Endothelial cell of umbilical vein (primary cell): ENCODE measurements at regions not wholly inside any gene's neighbourhood (a gene's known extent, or its start where the extent isn't known, plus 50 kb on each side); places are given as distances from the start of the nearest gene placed in this dataset.

ENCODE experiments used
- BruUV-seq: library from RNA; stranded (reverse); fragments of 400-500 nt; replicated peaks from 2 replicates; lab custom pipeline; 2021; lab: Mats Ljungman, UMichigan
- CTCF ChIA-PET: fragments of 300-600, 350-600 bp; sonication (Branson Sonifier 250); formaldehyde crosslinking; loops from one replicate; lab custom pipeline; 2021; ENCODE audit warnings: antibody characterized with exemption, inconsistent platforms; lab: Charles Lee
- POLR2A ChIA-PET: fragments of 300-600, 350-600 bp; sonication (Branson Sonifier 250); formaldehyde crosslinking; loops from one replicate; lab custom pipeline; 2021; ENCODE audit warnings: antibody characterized with exemption, inconsistent platforms; lab: Charles Lee
- DNase-seq: peaks from one replicate; pipeline ENCODE4 v3.0.0-alpha.2; 2011; ENCODE audit warnings: low read depth, low spot score
- FAIRE-seq: peaks from 2 replicates; lab custom pipeline; 2011; peaks lifted over from hg19 to GRCh38; lab: Jason Lieb, UNC
- H2AFZ ChIP-seq: 2 replicates; pipeline ENCODE4 v1.6.0; 2012; ENCODE audit warnings: low read depth, low read length, control low read depth, inconsistent platforms
- H3K27ac ChIP-seq: 2 replicates; pipeline ENCODE4 v1.5.1; 2011; ENCODE audit warnings: low read depth, mild to moderate bottlenecking, control low read depth, low read length, moderate library complexity; ENCODE audit not compliant: insufficient read depth
- H3K27me3 ChIP-seq, 2 experiments: 2 replicates each; pipeline versions ENCODE4 v1.6.0 to v1.6.1; 2011; ENCODE audit warnings: low read length in 2 of 2, mixed read lengths in 1 of 2; ENCODE audit not compliant: control insufficient read depth in 2 of 2, insufficient read depth in 2 of 2
- H3K36me3 ChIP-seq, 2 experiments: 2 replicates in 1 of 2; 3 replicates in 1 of 2; pipeline ENCODE4 v1.5.1; 2011; ENCODE audit warnings: low read length in 2 of 2, mild to moderate bottlenecking in 1 of 2, moderate library complexity in 1 of 2; ENCODE audit not compliant: control insufficient read depth in 2 of 2, insufficient read depth in 2 of 2; ENCODE audit errors: extremely low read depth in 1 of 2
- H3K4me1 ChIP-seq: 3 replicates; pipeline ENCODE4 v1.5.1; 2011; ENCODE audit warnings: mild to moderate bottlenecking, low read length; ENCODE audit not compliant: control insufficient read depth, insufficient read depth; ENCODE audit errors: extremely low read depth
- H3K4me2 ChIP-seq: 2 replicates; pipeline ENCODE4 v1.6.1; 2011; ENCODE audit warnings: low read length, control low read depth, mixed read lengths; ENCODE audit not compliant: insufficient read depth
- H3K4me3 ChIP-seq, 3 experiments: fragments of 200-600 bp in 1 of 3; sonication (generic), shearing (Covaris generic) in 1 of 3; replicated peaks in 1 of 3; 2 replicates each; pipeline ENCODE4 v1.5.1; 2011 to 2016; ENCODE audit warnings: control low read depth in 3 of 3, low read length in 3 of 3, mild to moderate bottlenecking in 2 of 3, inconsistent platforms in 1 of 3, low read depth in 1 of 3, moderate library complexity in 1 of 3; ENCODE audit not compliant: insufficient read depth in 1 of 3
- H3K79me2 ChIP-seq: 2 replicates; pipeline ENCODE4 v1.6.0; 2012; ENCODE audit warnings: low read length, inconsistent platforms; ENCODE audit not compliant: control insufficient read depth, insufficient read depth
- H3K9ac ChIP-seq: replicated peaks from 2 replicates; pipeline ENCODE3; 2011; ENCODE audit warnings: low read length, control low read depth; ENCODE audit not compliant: insufficient read depth; ENCODE audit errors: extremely low read depth
- H3K9me1 ChIP-seq: replicated peaks from 3 replicates; pipeline ENCODE4 v1.6.0; 2011; ENCODE audit warnings: mild to moderate bottlenecking, low read length; ENCODE audit not compliant: control insufficient read depth, insufficient read depth; ENCODE audit errors: extremely low read depth
- H3K9me3 ChIP-seq: replicated peaks from 2 replicates; pipeline ENCODE4 v1.5.1; 2012; ENCODE audit warnings: low read length, inconsistent platforms; ENCODE audit not compliant: control insufficient read depth, insufficient read depth
- H4K20me1 ChIP-seq: replicated peaks from 2 replicates; pipeline ENCODE3; 2011; ENCODE audit warnings: mild to moderate bottlenecking, low read length; ENCODE audit not compliant: control insufficient read depth, insufficient read depth; ENCODE audit errors: extremely low read depth
- EZH2 ChIP-seq: IDR thresholded peaks from 2 replicates; pipeline ENCODE4 v1.6.1; 2012; ENCODE audit warnings: borderline replicate concordance, low read depth, mild to moderate bottlenecking, moderate library complexity, low read length, inconsistent platforms; ENCODE audit not compliant: severe bottlenecking
- FOS ChIP-seq: IDR thresholded peaks from 2 replicates; pipeline ENCODE4 v1.6.1; 2011; ENCODE audit warnings: mild to moderate bottlenecking, low read length, moderate library complexity, borderline replicate concordance; ENCODE audit not compliant: insufficient read depth
- GATA2 ChIP-seq: IDR thresholded peaks from 2 replicates; pipeline ENCODE4 v1.7.0; 2011; ENCODE audit warnings: low read depth, mild to moderate bottlenecking, moderate library complexity, mixed read lengths, low read length; ENCODE audit not compliant: insufficient read length, insufficient read depth
- JUN ChIP-seq: IDR thresholded peaks from 2 replicates; pipeline ENCODE4 v1.6.1; 2011; ENCODE audit warnings: borderline replicate concordance, low read depth; ENCODE audit not compliant: insufficient read length, insufficient read depth
- MYC ChIP-seq: IDR thresholded peaks from one replicate; pipeline ENCODE4 v1.6.1; 2011; ENCODE audit warnings: mild to moderate bottlenecking, low read depth, low read length
- POLR2A ChIP-seq: IDR thresholded peaks from 2 replicates; pipeline ENCODE4 v1.6.1; 2012; ENCODE audit warnings: low read depth, mild to moderate bottlenecking, control low read depth, low read length
- POLR2AphosphoS5 ChIP-seq: IDR thresholded peaks from 2 replicates; pipeline ENCODE4 v1.6.1; 2012; ENCODE audit warnings: low read depth, mild to moderate bottlenecking, control low read depth, low read length, moderate library complexity; ENCODE audit not compliant: insufficient read depth
- dilution Hi-C: fragments of 300-500 bp; cut with MboI; formaldehyde crosslinking; loops from one replicate; pipeline ENCODE4 v1.15.0; 2019; ENCODE audit warnings: low sequenced_read_pairs; ENCODE audit not compliant: extremely low pct_ligation_motif_present
- intact Hi-C: fragments of 100-400 bp; cut with micrococcal nuclease; formaldehyde crosslinking; loops from one replicate; pipeline ENCODE4 v1.10.0; 2022
- TF ChIP-seq, protein P1 (sequence below): IDR thresholded peaks from 2 replicates; pipeline ENCODE4 v1.6.1; 2011; ENCODE audit not compliant: insufficient read depth, insufficient read length
- TF ChIP-seq, protein P2 (sequence below), 2 donors: IDR thresholded peaks; 1 replicate in 1 of 2; 2 replicates in 1 of 2; pipeline ENCODE4 v1.5.1; 2011; ENCODE audit warnings: low read length in 2 of 2, mild to moderate bottlenecking in 2 of 2, moderate library complexity in 2 of 2, control low read depth in 1 of 2, inconsistent platforms in 1 of 2, low read depth in 1 of 2; ENCODE audit not compliant: insufficient read depth in 1 of 2; ENCODE audit errors: extremely low read depth in 1 of 2

DNA sequence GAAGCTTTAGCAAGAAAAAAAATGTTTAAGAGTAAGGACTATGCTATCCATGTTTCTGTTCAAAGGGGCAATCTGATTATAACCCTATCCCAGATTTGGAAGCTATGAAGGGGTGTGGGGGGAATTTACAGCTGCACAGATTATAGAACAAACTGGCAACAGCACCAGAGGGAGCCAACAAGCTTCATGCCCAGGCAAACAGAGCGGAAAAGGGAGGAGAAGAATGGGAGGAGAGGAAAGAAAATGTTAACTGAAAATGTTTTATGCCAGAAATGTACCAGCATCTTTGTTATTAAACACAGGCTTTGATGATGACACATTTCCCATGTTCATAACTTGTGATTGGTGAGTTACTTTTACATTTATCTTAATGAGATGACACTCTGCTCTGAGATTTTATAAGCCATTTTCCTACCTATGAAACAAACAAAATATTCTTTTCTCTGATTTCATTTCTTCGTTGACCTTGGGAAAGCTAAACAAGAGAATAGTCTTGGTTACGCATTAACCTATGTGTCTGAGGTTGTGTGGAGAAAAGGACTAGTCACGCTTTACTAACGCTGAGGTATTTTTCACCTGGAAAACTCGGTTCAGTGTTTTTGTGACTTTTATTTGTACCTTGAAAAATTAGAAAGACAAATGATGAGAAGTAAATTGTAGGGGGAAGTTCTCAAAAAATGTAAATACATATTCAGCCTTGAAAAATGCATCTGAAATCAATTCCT, 235.8 kb upstream of the MIR17HG start:
- H2AFZ ChIP-seq = no peak overlapping the region
- no peaks in the 10 kb centered on the region for H3K9me1 ChIP-seq
- no TSS peak for BruUV-seq
- DNase-seq (no peak), FAIRE-seq (no peak)
- no peak for TF ChIP-seq EZH2
- TF ChIP-seq POLR2A = no peak
- TF ChIP-seq, protein P1, sequence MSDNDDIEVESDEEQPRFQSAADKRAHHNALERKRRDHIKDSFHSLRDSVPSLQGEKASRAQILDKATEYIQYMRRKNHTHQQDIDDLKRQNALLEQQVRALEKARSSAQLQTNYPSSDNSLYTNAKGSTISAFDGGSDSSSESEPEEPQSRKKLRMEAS = no peak
- TF ChIP-seq, protein P2, sequence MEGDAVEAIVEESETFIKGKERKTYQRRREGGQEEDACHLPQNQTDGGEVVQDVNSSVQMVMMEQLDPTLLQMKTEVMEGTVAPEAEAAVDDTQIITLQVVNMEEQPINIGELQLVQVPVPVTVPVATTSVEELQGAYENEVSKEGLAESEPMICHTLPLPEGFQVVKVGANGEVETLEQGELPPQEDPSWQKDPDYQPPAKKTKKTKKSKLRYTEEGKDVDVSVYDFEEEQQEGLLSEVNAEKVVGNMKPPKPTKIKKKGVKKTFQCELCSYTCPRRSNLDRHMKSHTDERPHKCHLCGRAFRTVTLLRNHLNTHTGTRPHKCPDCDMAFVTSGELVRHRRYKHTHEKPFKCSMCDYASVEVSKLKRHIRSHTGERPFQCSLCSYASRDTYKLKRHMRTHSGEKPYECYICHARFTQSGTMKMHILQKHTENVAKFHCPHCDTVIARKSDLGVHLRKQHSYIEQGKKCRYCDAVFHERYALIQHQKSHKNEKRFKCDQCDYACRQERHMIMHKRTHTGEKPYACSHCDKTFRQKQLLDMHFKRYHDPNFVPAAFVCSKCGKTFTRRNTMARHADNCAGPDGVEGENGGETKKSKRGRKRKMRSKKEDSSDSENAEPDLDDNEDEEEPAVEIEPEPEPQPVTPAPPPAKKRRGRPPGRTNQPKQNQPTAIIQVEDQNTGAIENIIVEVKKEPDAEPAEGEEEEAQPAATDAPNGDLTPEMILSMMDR (IDR thresholded peaks at IDR 0.05; ENCODE audit: extremely low read depth in 1 of 2, insufficient read depth in 1 of 2, low read depth in 1 of 2, low read length in 2 of 2) = no peak
- TF ChIP-seq FOS = no peak
- no peak for TF ChIP-seq MYC
- no peak for TF ChIP-seq POLR2AphosphoS5
- TF ChIP-seq GATA2 = no peak
- TF ChIP-seq JUN = no peak
- H3K4me1 ChIP-seq = no peaks in the 10 kb centered on the region
- no peaks in the 10 kb centered on the region for H3K9me3 ChIP-seq
- no peaks in the 10 kb centered on the region for H4K20me1 ChIP-seq
- CTCF ChIA-PET = no interaction called here
- POLR2A ChIA-PET = no interaction called here
- no peak overlapping the region for H3K27ac ChIP-seq
- H3K27me3 ChIP-seq = no peaks in the 10 kb centered on the region
- dilution Hi-C loops (no loop called here), intact Hi-C loops (no loop called here)
- no peaks in the 10 kb centered on the region for H3K36me3 ChIP-seq
- no peak overlapping the region for H3K4me2 ChIP-seq
- H3K79me2 ChIP-seq = no peaks in the 10 kb centered on the region
- H3K4me3 ChIP-seq = no peak overlapping the region
- H3K9ac ChIP-seq = no peak overlapping the region
